ENCODE measurements at regions not wholly inside any gene's neighbourhood (a gene's known extent, or its start where the extent isn't known, plus 50 kb on each side); places are given as distances from the start of the nearest gene placed in this dataset.
"Not testable (repeated sequence)": the region's sequence is repeated elsewhere in the genome, so short reads cannot be mapped to it uniquely, and the experiment has no call there.

DNA sequence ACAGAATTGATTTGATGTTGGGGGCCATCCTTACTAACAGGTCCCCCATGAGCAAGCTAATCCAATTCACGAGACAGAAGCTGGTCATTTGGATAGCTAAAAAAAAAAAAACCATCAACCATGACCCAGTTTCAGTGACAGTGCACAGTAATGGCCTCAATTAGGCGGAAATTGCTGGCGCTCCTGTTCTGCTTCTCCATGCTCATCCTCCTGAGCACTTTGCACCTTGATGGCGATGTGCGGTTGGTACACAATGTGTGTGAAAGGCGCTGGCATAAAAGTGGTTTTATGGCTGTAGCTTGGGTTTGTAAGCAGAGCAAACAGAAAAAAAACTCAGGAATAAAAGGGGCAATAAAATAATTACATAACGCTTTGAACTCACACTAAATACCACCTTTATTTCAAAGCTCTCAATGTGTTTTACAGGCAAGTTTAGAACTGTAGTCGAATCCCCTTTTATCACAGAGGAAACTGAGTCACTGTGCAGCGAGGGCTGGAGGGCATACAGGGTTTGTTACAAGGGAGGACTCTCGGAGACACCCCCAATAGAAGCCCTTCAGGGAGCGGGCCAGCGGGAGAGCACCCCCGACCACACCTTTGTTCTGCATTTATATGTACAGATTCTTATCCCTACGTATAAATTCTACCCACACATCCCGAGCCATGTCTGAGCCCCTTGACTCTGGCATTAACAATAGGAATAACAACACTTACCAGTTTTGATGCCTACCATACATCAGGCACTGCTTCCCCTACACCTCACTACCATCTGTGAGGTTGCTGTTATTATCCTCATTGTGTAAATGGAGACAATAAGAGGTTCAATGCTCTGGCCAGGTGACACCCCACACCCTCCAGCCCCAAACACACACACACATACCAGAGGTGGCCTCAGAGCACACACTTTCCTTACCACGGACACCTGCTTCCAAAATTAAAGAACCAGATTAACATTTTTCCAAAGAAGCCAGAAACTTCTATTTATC, 213.5 kb upstream of the IRF2BP2 start:
- no peaks in the 10 kb centered on the region for H3K36me3 ChIP-seq
- H3K4me3 ChIP-seq = no peak overlapping the region
- no peaks in the 10 kb centered on the region for H3K9me3 ChIP-seq
- intact Hi-C loops (cut with DNase I; ENCODE audit: low total_unique reads) = no loop called here
- H3K27ac ChIP-seq = no peak overlapping the region
- TF ChIP-seq, protein P1, sequence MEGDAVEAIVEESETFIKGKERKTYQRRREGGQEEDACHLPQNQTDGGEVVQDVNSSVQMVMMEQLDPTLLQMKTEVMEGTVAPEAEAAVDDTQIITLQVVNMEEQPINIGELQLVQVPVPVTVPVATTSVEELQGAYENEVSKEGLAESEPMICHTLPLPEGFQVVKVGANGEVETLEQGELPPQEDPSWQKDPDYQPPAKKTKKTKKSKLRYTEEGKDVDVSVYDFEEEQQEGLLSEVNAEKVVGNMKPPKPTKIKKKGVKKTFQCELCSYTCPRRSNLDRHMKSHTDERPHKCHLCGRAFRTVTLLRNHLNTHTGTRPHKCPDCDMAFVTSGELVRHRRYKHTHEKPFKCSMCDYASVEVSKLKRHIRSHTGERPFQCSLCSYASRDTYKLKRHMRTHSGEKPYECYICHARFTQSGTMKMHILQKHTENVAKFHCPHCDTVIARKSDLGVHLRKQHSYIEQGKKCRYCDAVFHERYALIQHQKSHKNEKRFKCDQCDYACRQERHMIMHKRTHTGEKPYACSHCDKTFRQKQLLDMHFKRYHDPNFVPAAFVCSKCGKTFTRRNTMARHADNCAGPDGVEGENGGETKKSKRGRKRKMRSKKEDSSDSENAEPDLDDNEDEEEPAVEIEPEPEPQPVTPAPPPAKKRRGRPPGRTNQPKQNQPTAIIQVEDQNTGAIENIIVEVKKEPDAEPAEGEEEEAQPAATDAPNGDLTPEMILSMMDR (IDR thresholded peaks at IDR 0.05) = no peak
- TF ChIP-seq POLR2AphosphoS5 (IDR thresholded peaks at IDR 0.05) (no peak), POLR2A (IDR thresholded peaks at IDR 0.05) (no peak)
- H3K4me1 ChIP-seq = no peaks in the 10 kb centered on the region
- DNase-seq (ENCODE audit: low spot score in 2 of 2) = no peak
- H3K27me3 ChIP-seq = no peaks in the 10 kb centered on the region

DNA sequence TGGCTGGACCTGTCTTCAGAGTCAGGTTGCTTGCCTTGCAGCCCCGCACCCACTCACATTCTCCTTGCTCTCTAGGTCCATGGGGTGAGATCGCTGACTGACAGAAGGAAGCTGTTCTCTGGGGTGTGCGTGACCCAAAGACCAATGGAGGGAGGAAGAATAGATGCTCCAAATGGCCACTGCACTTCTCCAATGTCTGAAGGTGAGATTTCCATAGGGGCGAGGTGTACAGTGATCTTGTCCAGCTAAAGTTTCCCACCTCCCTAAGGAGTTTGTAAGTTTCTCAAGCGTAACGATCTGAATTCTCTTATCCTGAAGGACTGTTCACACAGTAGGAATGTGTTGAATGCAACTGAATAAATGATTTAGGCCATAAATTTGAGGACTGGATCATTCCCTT, 211.9 kb upstream of the IRF2BP2 start:
- no peak for DNase-seq (ENCODE audit: low spot score in 2 of 2)
- intact Hi-C loops (cut with DNase I; ENCODE audit: low total_unique reads) = no loop called here
- Histone ChIP-seq H3K9me3 (no peaks in the 10 kb centered on the region), H3K36me3 (no peaks in the 10 kb centered on the region), H3K27me3 (no peaks in the 10 kb centered on the region), H3K27ac (no peak overlapping the region), H3K4me1 (no peaks in the 10 kb centered on the region), H3K4me3 (no peak overlapping the region)
- TF ChIP-seq POLR2AphosphoS5 (IDR thresholded peaks at IDR 0.05) (no peak), POLR2A (IDR thresholded peaks at IDR 0.05) (no peak)
- TF ChIP-seq, protein P1 (IDR thresholded peaks at IDR 0.05) = no peak

DNA sequence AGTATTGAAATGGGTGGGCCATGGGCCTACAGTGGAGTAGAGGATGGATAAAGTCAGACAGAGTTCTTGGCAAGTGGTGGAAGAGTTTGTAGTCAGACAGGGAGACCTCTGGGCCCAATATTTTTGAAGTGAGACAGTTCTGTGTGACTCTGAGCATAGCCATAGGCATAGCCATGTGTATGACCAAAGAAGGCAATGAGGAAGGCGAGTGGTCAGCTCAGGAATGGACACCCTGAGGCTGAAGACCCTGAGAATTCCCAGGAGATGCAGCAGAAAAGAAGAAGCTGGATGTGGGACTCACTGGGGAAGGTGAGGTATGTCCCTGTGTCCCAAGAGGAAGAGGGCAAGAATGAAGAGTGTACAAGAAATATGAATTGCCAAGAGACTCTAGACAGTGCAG, 210.6 kb upstream of the IRF2BP2 start:
- no peaks in the 10 kb centered on the region for H3K4me1 ChIP-seq
- no peak for DNase-seq (ENCODE audit: low spot score in 2 of 2)
- no peaks in the 10 kb centered on the region for H3K9me3 ChIP-seq
- no peak for TF ChIP-seq POLR2A (IDR thresholded peaks at IDR 0.05)
- TF ChIP-seq POLR2AphosphoS5 (IDR thresholded peaks at IDR 0.05) = no peak
- TF ChIP-seq, protein P1 (IDR thresholded peaks at IDR 0.05) = no peak
- H3K36me3 ChIP-seq = no peaks in the 10 kb centered on the region
- intact Hi-C loops (cut with DNase I; ENCODE audit: low total_unique reads) = no loop called here
- no peaks in the 10 kb centered on the region for H3K27me3 ChIP-seq
- no peak overlapping the region for H3K4me3 ChIP-seq
- no peak overlapping the region for H3K27ac ChIP-seq

DNA sequence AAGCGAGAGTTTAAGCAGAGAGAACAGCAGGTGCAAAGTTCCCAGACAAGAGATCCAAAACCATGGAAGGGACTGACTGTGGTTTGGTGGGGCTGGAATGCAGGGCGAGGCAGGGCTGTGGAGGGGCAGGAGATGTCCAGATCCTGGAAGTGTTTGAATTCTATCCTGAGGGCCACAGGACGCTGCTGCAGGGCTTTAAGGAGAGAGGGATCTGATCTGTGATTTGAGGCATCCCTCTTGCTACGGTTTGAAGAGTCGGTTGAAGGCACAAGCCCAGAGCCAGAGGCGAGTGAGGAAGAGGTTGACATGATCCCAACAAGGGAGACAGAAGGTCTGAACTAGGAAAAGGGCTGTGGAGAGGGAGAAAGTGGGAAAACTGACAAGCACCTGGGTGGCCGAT, 209.9 kb upstream of the IRF2BP2 start:
- H3K4me3 ChIP-seq; H3K27me3 ChIP-seq; DNase-seq (ENCODE audit: low spot score in 2 of 2); H3K9me3 ChIP-seq; H3K4me1 ChIP-seq; H3K36me3 ChIP-seq; intact Hi-C loops (cut with DNase I; ENCODE audit: low total_unique reads); H3K27ac ChIP-seq: not testable (repeated sequence)

DNA sequence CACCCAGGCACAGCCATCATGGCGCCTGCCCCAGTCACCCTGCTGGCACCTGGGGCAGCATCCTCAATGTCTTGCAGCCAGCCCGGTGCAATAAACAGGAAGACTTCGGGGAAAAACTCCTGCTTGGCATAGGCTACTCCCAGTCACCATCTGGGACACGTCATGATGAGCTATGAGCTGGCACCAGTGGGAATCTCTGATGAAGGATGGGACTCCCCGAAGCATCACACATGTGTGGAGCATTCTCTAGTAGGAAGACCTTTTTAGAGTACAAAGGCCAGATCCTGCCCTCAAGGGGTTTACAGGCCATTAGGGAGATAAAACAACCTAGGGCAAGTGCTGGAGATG, 208.0 kb upstream of the IRF2BP2 start:
- H3K27ac ChIP-seq = peak overlapping the region; percentile 83 to 88
- intact Hi-C loops (cut with DNase I; ENCODE audit: low total_unique reads); H3K27me3 ChIP-seq: not testable (repeated sequence)

DNA sequence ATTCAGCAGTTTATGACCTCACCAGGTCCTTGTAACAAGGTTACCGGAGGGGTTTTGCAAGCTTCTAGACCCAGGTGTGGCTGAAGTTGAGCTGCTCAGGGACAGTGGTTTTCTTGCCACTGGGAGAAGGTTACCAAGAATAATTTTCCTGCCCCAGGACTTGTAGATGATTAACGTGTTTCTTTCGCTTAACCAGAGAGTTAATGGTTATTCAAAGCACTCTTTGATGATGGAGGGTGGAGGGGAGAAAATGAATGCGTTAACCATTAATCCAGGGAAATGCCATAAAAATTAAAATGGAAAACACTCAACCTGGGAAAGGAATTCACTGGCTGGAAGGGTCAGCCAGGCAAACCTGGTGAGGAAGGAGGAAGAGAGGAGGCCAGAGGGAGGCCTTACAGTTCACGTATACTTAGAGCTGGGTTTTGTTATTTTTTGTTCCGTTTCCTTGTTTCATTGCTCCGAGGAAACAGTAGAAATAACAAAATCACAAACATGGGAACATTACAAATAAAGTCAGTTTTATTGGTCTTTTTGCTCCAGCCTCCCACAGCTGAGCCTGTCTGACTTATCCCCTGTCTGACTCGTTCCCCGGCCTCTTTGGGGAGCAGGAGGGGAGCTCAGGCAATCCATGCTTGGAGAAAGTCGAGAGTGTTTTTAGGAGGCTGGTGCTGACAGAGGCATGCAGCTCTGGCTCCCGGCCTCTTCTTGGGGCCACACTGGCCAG, 207.5 kb upstream of the IRF2BP2 start:
- DNase-seq (ENCODE audit: low spot score in 2 of 2); intact Hi-C loops (cut with DNase I; ENCODE audit: low total_unique reads); H3K27me3 ChIP-seq; H3K4me3 ChIP-seq; H3K4me1 ChIP-seq; H3K36me3 ChIP-seq; H3K9me3 ChIP-seq: not testable (repeated sequence)
- peak overlapping the region; percentile 83 to 88 for H3K27ac ChIP-seq

More for the DNA sequence above, 208.0 kb upstream of the IRF2BP2 start:
- not testable (repeated sequence) for DNase-seq (ENCODE audit: low spot score in 2 of 2); H3K4me3 ChIP-seq; H3K9me3 ChIP-seq; H3K4me1 ChIP-seq; H3K36me3 ChIP-seq

DNA sequence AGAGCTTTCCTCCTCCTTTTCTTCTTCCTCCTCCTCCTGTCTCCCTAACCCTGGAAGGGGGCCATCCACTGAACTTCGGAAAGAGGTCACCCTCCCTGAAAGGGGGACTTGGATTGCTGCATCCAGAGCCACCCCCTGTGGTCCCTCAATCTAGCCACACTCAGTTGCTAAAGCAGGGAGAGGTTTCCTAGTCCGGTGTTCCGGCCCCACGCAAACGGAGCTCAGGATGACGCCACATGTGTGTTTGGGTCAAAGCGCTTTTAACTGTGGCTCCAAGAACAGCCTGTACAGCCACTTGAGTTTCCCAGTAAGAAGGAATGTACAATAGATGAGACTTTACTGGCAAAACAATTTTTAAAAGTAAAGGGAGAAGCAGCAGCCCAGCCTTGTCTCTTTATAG, 206.9 kb upstream of the IRF2BP2 start:
- DNase-seq (ENCODE audit: low spot score in 2 of 2) = peak in 1 of 2 donors; percentile 72
- H3K9me3 ChIP-seq; H3K27me3 ChIP-seq; H3K36me3 ChIP-seq; H3K4me1 ChIP-seq; intact Hi-C loops (cut with DNase I; ENCODE audit: low total_unique reads): not testable (repeated sequence)
- Histone ChIP-seq H3K27ac (peak overlapping the region; percentile 83 to 88), H3K4me3 (peak overlapping the region in 1 of 3 donors; percentile 22)

Data from breast epithelium (tissue), 4 donors.